ENCODE measurements at regions not wholly inside any gene's neighbourhood (a gene's known extent, or its start where the extent isn't known, plus 50 kb on each side); places are given as distances from the start of the nearest gene placed in this dataset.

GRCh38 chr14:86826661-86827060 is 1166.3 kb downstream of the GALC start:
- TF ChIP-seq CTCF (IDR thresholded peaks at IDR 0.05; ENCODE audit: extremely low read depth in 1 of 2, insufficient read depth in 1 of 2, low read depth in 1 of 2, low read length in 2 of 2) (no peak), POLR2AphosphoS5 (IDR thresholded peaks at IDR 0.05; ENCODE audit: insufficient read depth, low read depth, low read length) (no peak), MAX (IDR thresholded peaks at IDR 0.05; ENCODE audit: insufficient read depth, insufficient read length) (no peak), EZH2 (IDR thresholded peaks at IDR 0.05; ENCODE audit: borderline replicate concordance, low read depth, low read length, severe bottlenecking) (no peak), POLR2A (IDR thresholded peaks at IDR 0.05; ENCODE audit: low read depth, low read length) (no peak), JUN (IDR thresholded peaks at IDR 0.05; ENCODE audit: borderline replicate concordance, insufficient read depth, insufficient read length, low read depth) (no peak), FOS (IDR thresholded peaks at IDR 0.05; ENCODE audit: borderline replicate concordance, insufficient read depth, low read length) (no peak)
